ENCODE measurements at regions not wholly inside any gene's neighbourhood (a gene's known extent, or its start where the extent isn't known, plus 50 kb on each side); places are given as distances from the start of the nearest gene placed in this dataset.

- in situ Hi-C loops (cut with MboI; ENCODE audit: low sequenced_read_pairs in 4 of 4) = no loop called here
- intact Hi-C loops (cut with DNase I; ENCODE audit: low total_unique reads) = no loop called here
- ATAC-seq = no peak
- H3K27me3 ChIP-seq = no peaks in the 10 kb centered on the region
- H3K4me1 ChIP-seq = no peaks in the 10 kb centered on the region
- DNase-seq = no peak
- H3K9me3 ChIP-seq = peaks cover 0 to 8% (median 0%) of the 10 kb centered on the region in 3 donors
- TF ChIP-seq POLR2A (IDR thresholded peaks at IDR 0.05) (no peak), CTCF (IDR thresholded peaks at IDR 0.05 in 4 of 5, conservative IDR thresholded peaks at IDR 0.05 in 1 of 5) (no peak)
- no peak overlapping the region for H3K4me3 ChIP-seq
- H3K27ac ChIP-seq = no peak overlapping the region
- no peaks in the 10 kb centered on the region for H3K36me3 ChIP-seq
These were observed 145.4 kb downstream of the WDR11 start for GRCh38 chr10:120996456-120997034.

- no peaks in the 10 kb centered on the region for H3K36me3 ChIP-seq
- DNase-seq (no peak), ATAC-seq (no peak)
- H3K27ac ChIP-seq = no peak overlapping the region
- in situ Hi-C loops (cut with MboI; ENCODE audit: low sequenced_read_pairs in 4 of 4) (no loop called here), intact Hi-C loops (cut with DNase I; ENCODE audit: low total_unique reads) (no loop called here)
- TF ChIP-seq POLR2A (IDR thresholded peaks at IDR 0.05) (no peak), CTCF (IDR thresholded peaks at IDR 0.05 in 4 of 5, conservative IDR thresholded peaks at IDR 0.05 in 1 of 5) (no peak)
- H3K9me3 ChIP-seq = peaks cover 0 to 8% (median 0%) of the 10 kb centered on the region in 3 donors
- no peak overlapping the region for H3K4me3 ChIP-seq
- H3K4me1 ChIP-seq = no peaks in the 10 kb centered on the region
- H3K27me3 ChIP-seq = no peaks in the 10 kb centered on the region
These were observed 146.2 kb downstream of the WDR11 start for GRCh38 chr10:120997313-120997712.

GRCh38 chr10:120997756-120998155 lies 146.6 kb downstream of the WDR11 start:
- TF ChIP-seq POLR2A (IDR thresholded peaks at IDR 0.05) (no peak), CTCF (IDR thresholded peaks at IDR 0.05 in 4 of 5, conservative IDR thresholded peaks at IDR 0.05 in 1 of 5) (no peak)
- no peak for ATAC-seq
- Histone ChIP-seq H3K4me3 (no peak overlapping the region), H3K9me3 (peaks cover 0 to 8% (median 0%) of the 10 kb centered on the region in 3 donors), H3K36me3 (no peaks in the 10 kb centered on the region), H3K27ac (no peak overlapping the region), H3K4me1 (no peaks in the 10 kb centered on the region), H3K27me3 (no peaks in the 10 kb centered on the region)
- DNase-seq = no peak
- in situ Hi-C loops (cut with MboI; ENCODE audit: low sequenced_read_pairs in 4 of 4) (no loop called here), intact Hi-C loops (cut with DNase I; ENCODE audit: low total_unique reads) (no loop called here)

DNA sequence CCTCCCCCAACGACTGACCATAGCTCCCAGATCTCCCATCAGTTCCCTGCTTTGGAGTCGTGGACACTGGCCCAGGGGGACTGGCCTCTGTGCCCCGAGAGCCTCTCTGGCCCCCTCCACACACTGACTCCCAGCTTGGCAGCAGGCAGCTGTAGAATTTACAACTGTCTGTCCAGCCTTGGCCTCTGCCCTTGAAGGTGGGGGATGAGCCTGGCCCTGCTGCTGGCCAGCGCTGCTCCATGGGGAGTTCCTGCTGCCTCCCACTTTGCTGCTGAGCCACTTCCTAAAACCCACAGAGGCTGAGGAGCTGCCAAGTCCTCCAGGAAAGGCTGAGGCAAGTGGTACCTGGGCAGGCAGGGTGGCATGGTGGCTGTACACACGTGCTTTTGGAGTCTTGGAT lies 147.1 kb downstream of the WDR11 start:
- Histone ChIP-seq H3K27me3 (no peaks in the 10 kb centered on the region), H3K27ac (no peak overlapping the region), H3K9me3 (peaks cover 0 to 8% (median 0%) of the 10 kb centered on the region in 3 donors), H3K4me3 (no peak overlapping the region), H3K4me1 (no peaks in the 10 kb centered on the region), H3K36me3 (no peaks in the 10 kb centered on the region)
- DNase-seq (no peak), ATAC-seq (no peak)
- in situ Hi-C loops (cut with MboI; ENCODE audit: low sequenced_read_pairs in 4 of 4) = no loop called here
- no peak for TF ChIP-seq CTCF (IDR thresholded peaks at IDR 0.05 in 4 of 5, conservative IDR thresholded peaks at IDR 0.05 in 1 of 5)
- no peak for TF ChIP-seq POLR2A (IDR thresholded peaks at IDR 0.05)
- intact Hi-C loops (cut with DNase I; ENCODE audit: low total_unique reads) = no loop called here

DNA sequence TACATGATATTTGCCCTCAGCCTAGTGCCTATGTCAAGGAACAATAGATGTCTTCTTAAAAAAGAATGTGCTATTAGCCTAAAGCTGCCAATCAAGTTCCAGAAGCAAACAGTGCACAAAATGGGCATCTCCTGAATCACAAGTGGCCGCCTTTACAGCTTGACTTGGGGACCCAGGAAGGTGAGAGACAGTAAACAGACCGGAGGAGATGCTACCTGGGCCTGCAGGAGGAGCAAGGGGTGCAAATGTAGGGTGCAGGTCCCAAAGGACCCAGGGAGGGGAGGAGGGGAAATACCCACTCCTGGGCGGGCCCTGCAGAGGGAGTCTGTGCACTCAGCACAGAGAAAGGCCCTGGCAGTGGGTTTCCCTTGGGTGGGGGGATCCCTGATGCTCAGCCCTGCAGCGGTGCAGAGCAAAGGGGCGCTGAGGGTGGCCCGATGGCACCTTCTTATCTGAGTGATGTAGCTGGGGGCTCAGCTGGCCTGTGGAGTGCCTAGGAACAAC lies 147.7 kb downstream of the WDR11 start:
- no peak overlapping the region for H3K27ac ChIP-seq
- no peaks in the 10 kb centered on the region for H3K27me3 ChIP-seq
- in situ Hi-C loops (cut with MboI; ENCODE audit: low sequenced_read_pairs in 4 of 4) (no loop called here), intact Hi-C loops (cut with DNase I; ENCODE audit: low total_unique reads) (no loop called here)
- TF ChIP-seq POLR2A (IDR thresholded peaks at IDR 0.05) = no peak
- no peak for TF ChIP-seq CTCF (IDR thresholded peaks at IDR 0.05 in 4 of 5, conservative IDR thresholded peaks at IDR 0.05 in 1 of 5)
- H3K4me3 ChIP-seq = no peak overlapping the region
- H3K4me1 ChIP-seq = no peaks in the 10 kb centered on the region
- peaks cover 0 to 8% (median 0%) of the 10 kb centered on the region in 3 donors for H3K9me3 ChIP-seq
- no peak for ATAC-seq
- no peaks in the 10 kb centered on the region for H3K36me3 ChIP-seq
- DNase-seq = no peak

Measured in gastrocnemius medialis (tissue), 4 donors.